IMR-90 (cell line): ENCODE measurements at regions not wholly inside any gene's neighbourhood (a gene's known extent, or its start where the extent isn't known, plus 50 kb on each side); places are given as distances from the start of the nearest gene placed in this dataset.

Experiments used
- ATAC-seq: fragments of 200-7000 bp; cut with Tn5 transposase; 2 replicates; pipeline ENCODE4 v1.9.1; 2020; ENCODE audit warnings: low read depth, mild to moderate bottlenecking, moderate library complexity
- BruUV-seq: library from RNA; stranded (reverse); fragments of 400-500 nt; replicated peaks from 2 replicates; lab custom pipeline; 2021; lab: Mats Ljungman, UMichigan
- CTCF ChIA-PET: fragments of 300-600 bp; formaldehyde crosslinking; extraction: SDS; loops from one replicate; lab custom pipeline; 2021; ENCODE audit warnings: antibody characterized with exemption; lab: Yijun Ruan, JAX
- POLR2A ChIA-PET: fragments of 300-600 bp; sonication (Branson Sonifier 250); formaldehyde crosslinking; loops from one replicate; lab custom pipeline; 2022; ENCODE audit warnings: antibody characterized with exemption; ENCODE audit not compliant: unreplicated experiment; lab: Charles Lee
- DNase-seq: peaks from one replicate; pipeline ENCODE4 v3.0.0; 2013
- H2AFZ ChIP-seq: replicated peaks from 2 replicates; pipeline ENCODE3; 2013; ENCODE audit warnings: low read length, mild to moderate bottlenecking; ENCODE audit not compliant: poor library complexity
- H2AK5ac ChIP-seq: 2 replicates; pipeline ENCODE4 v1.6.1; 2013; ENCODE audit warnings: low read depth, low read length, inconsistent platforms
- H2AK9ac ChIP-seq: replicated peaks from 2 replicates; pipeline ENCODE3; 2013; ENCODE audit warnings: mild to moderate bottlenecking, low read depth, low read length, moderate library complexity; ENCODE audit not compliant: poor library complexity
- H2BK120ac ChIP-seq: 2 replicates; pipeline ENCODE4 v1.6.1; 2013; ENCODE audit warnings: low read depth, low read length, inconsistent platforms
- H2BK15ac ChIP-seq: 3 replicates; pipeline ENCODE4 v1.6.1; 2013; ENCODE audit warnings: low read depth, low read length, inconsistent platforms
- H2BK20ac ChIP-seq: 2 replicates; pipeline ENCODE4 v1.6.1; 2013; ENCODE audit warnings: low read depth, mild to moderate bottlenecking, inconsistent platforms, low read length, moderate library complexity
- H2BK5ac ChIP-seq: 2 replicates; pipeline ENCODE4 v1.6.1; 2013; ENCODE audit warnings: mild to moderate bottlenecking, low read depth, low read length, inconsistent platforms; ENCODE audit not compliant: poor library complexity, severe bottlenecking
- H3K14ac ChIP-seq: replicated peaks from 2 replicates; pipeline ENCODE4 v1.6.1; 2013; ENCODE audit warnings: low read depth, low read length, inconsistent platforms
- H3K18ac ChIP-seq: 2 replicates; pipeline ENCODE4 v1.6.1; 2013; ENCODE audit warnings: low read depth, low read length, control low read depth
- H3K23ac ChIP-seq: 2 replicates; pipeline ENCODE4 v1.6.1; 2013; ENCODE audit warnings: low read depth, low read length, inconsistent platforms
- H3K27ac ChIP-seq: 2 replicates; pipeline ENCODE4 v1.5.1; 2013; ENCODE audit warnings: mild to moderate bottlenecking, control low read depth, low read length; ENCODE audit not compliant: insufficient read depth
- H3K27me3 ChIP-seq: 2 replicates; pipeline ENCODE4 v1.6.1; 2013; ENCODE audit warnings: low read length; ENCODE audit not compliant: control insufficient read depth, insufficient read depth
- H3K36me3 ChIP-seq: 2 replicates; pipeline ENCODE4 v1.6.1; 2013; ENCODE audit warnings: low read length, mixed read lengths; ENCODE audit not compliant: control insufficient read depth, insufficient read depth
- H3K4ac ChIP-seq: 2 replicates; pipeline ENCODE4 v1.6.1; 2013; ENCODE audit warnings: low read depth, low read length, inconsistent platforms
- H3K4me1 ChIP-seq: 2 replicates; pipeline ENCODE4 v1.6.1; 2013; ENCODE audit warnings: low read length, mixed read lengths; ENCODE audit not compliant: control insufficient read depth, insufficient read depth
- H3K4me2 ChIP-seq: 2 replicates; pipeline ENCODE4 v1.6.1; 2013; ENCODE audit warnings: low read depth, mild to moderate bottlenecking, control low read depth, low read length, moderate library complexity
- H3K4me3 ChIP-seq: 2 replicates; pipeline ENCODE4 v1.5.1; 2013; ENCODE audit warnings: low read depth, mild to moderate bottlenecking, control low read depth, low read length, moderate library complexity; ENCODE audit not compliant: insufficient read depth
- H3K56ac ChIP-seq: 2 replicates; pipeline ENCODE4 v1.6.1; 2013; ENCODE audit warnings: low read length, inconsistent platforms; ENCODE audit not compliant: insufficient read depth; ENCODE audit errors: extremely low read depth
- H3K79me1 ChIP-seq, 2 experiments: 2 replicates each; pipeline ENCODE4 v1.6.1; 2013; ENCODE audit warnings: low read length in 2 of 2, inconsistent platforms in 1 of 2, low read depth in 1 of 2
- H3K9ac ChIP-seq: 2 replicates; pipeline ENCODE4 v1.6.1; 2013; ENCODE audit warnings: low read depth, low read length, control low read depth
- H3K9me1 ChIP-seq: 2 replicates; pipeline ENCODE4 v1.6.1; 2013; ENCODE audit warnings: low read length, inconsistent platforms; ENCODE audit not compliant: insufficient read depth
- H3K9me3 ChIP-seq: 2 replicates; pipeline ENCODE4 v1.6.1; 2013; ENCODE audit warnings: low read length; ENCODE audit not compliant: control insufficient read depth, insufficient read depth
- H4K20me1 ChIP-seq: 2 replicates; pipeline ENCODE4 v1.6.1; 2013; ENCODE audit warnings: low read length, inconsistent platforms; ENCODE audit not compliant: insufficient read depth
- H4K5ac ChIP-seq: 2 replicates; pipeline ENCODE4 v1.6.1; 2013; ENCODE audit warnings: mild to moderate bottlenecking, low read depth, low read length, control low read depth
- H4K8ac ChIP-seq, 2 experiments: 2 replicates each; pipeline ENCODE4 v1.6.1; 2013; ENCODE audit warnings: low read depth in 2 of 2, low read length in 2 of 2, control low read depth in 1 of 2, inconsistent platforms in 1 of 2
- H4K91ac ChIP-seq: 2 replicates; pipeline ENCODE4 v1.6.1; 2013; ENCODE audit warnings: low read depth, low read length, inconsistent platforms; ENCODE audit not compliant: insufficient read depth
- BHLHE40 ChIP-seq: fragments of 150-350 bp; IDR thresholded peaks from 2 replicates; pipeline ENCODE4 v1.6.1; 2016; ENCODE audit warnings: mild to moderate bottlenecking, low read depth, low read length
- FOS ChIP-seq: fragments of 150-350 bp; IDR thresholded peaks from 2 replicates; pipeline ENCODE4 v1.6.1; 2016; ENCODE audit warnings: low read depth, low read length
- RAD21 ChIP-seq: IDR thresholded peaks from 2 replicates; pipeline ENCODE4 v1.6.1; 2012; ENCODE audit warnings: low read length, improper control_type of control experiment
- whole genome bisulfite sequencing, 2 experiments: methylation state at CpG; one replicate each; pipeline versions ENCODE4 v1.1.5 to v1.1.7; 2013; ENCODE audit warnings: missing lambda C conversion rate in 2 of 2; ENCODE audit not compliant: insufficient read length in 1 of 2; ENCODE audit errors: extremely low coverage in 2 of 2; 5-methylcytosine and 5-hydroxymethylcytosine counted together
- dilution Hi-C: fragments of 300-500 bp; cut with HindIII; formaldehyde crosslinking; loops from one replicate; pipeline ENCODE4 v1.14.3; 2018; ENCODE audit warnings: low sequenced_read_pairs; ENCODE audit not compliant: unreplicated experiment
- in situ Hi-C: fragments of 300-500 bp; cut with MboI; formaldehyde crosslinking; loops from 3 replicates; pipeline ENCODE4 v1.14.3; 2019; ENCODE audit warnings: low sequenced_read_pairs, inconsistent platforms, mixed read lengths
- intact Hi-C: fragments of 100-400 bp; cut with micrococcal nuclease; formaldehyde crosslinking; loops from 2 replicates; pipeline ENCODE4 v1.10.0; 2022

DNA sequence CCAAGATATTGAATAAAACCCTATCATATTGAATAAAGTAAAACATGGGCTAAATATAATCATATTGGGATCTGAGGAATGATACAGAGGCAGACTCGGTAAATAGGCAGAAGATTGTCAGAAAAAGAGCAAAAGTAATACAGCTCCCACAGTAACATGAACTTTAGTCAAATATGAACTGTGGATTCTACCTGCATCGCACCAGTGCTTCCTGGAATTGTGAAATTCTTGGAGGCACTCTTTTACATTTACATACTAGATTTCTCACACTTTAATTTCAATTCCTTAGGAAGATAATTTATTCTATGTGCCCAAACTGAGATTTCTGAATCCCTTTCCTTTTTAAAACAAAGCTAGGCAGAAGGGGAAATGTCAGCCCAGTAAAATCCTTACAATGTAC lies 325.1 kb upstream of the SLC39A10 start:
- H3K9me3 ChIP-seq = no peaks in the 10 kb centered on the region
- no peak for ATAC-seq
- H3K18ac ChIP-seq = no peak overlapping the region
- no peaks in the 10 kb centered on the region for H4K20me1 ChIP-seq
- no peak for TF ChIP-seq FOS
- TF ChIP-seq BHLHE40 = no peak
- TF ChIP-seq RAD21 = no peak
- no peak overlapping the region for H2BK5ac ChIP-seq
- H2AK5ac ChIP-seq = no peak overlapping the region
- no peaks in the 10 kb centered on the region for H3K4me1 ChIP-seq
- H3K4me3 ChIP-seq = no peak overlapping the region
- no peak overlapping the region for H3K23ac ChIP-seq
- H3K4me2 ChIP-seq = no peak overlapping the region
- H3K36me3 ChIP-seq = no peaks in the 10 kb centered on the region
- H2BK20ac ChIP-seq = no peak overlapping the region
- intact Hi-C loops = no loop called here
- no peak overlapping the region for H2AFZ ChIP-seq
- in situ Hi-C loops = no loop called here
- no peak overlapping the region for H4K8ac ChIP-seq
- H3K9ac ChIP-seq = no peak overlapping the region
- H3K27me3 ChIP-seq = no peaks in the 10 kb centered on the region
- H4K5ac ChIP-seq = no peak overlapping the region
- ChIA-PET POLR2A (no interaction called here), CTCF (interaction anchor here (0.6 kb wide), 1 partner anchor 14 kb away, joined by 3 read pairs; no protein-coding TSS in a partner anchor)
- no peak overlapping the region for H3K56ac ChIP-seq
- no CpG with 5 or more reads among the region's 2 CpGs for WGBS, 2 experiments
- H2BK120ac ChIP-seq = no peak overlapping the region
- no peaks in the 10 kb centered on the region for H3K79me1 ChIP-seq
- no peak overlapping the region for H3K27ac ChIP-seq
- no peak overlapping the region for H3K4ac ChIP-seq
- H3K14ac ChIP-seq = no peak overlapping the region
- H3K9me1 ChIP-seq = no peaks in the 10 kb centered on the region
- BruUV-seq = no TSS peak
- DNase-seq = no peak
- dilution Hi-C loops = no loop called here
- no peak overlapping the region for H2BK15ac ChIP-seq
- no peak overlapping the region for H4K91ac ChIP-seq
- H2AK9ac ChIP-seq = no peak overlapping the region
